Tibial nerve (tissue), 4 donors: ENCODE measurements at regions not wholly inside any gene's neighbourhood (a gene's known extent, or its start where the extent isn't known, plus 50 kb on each side); places are given as distances from the start of the nearest gene placed in this dataset.

Experiments used
- DNase-seq, 2 donors: peaks; one replicate each; pipeline ENCODE4 v3.0.0-alpha.2; 2019; ENCODE audit warnings: low spot score in 2 of 2
- H3K27ac ChIP-seq, 4 donors: fragments of 200-600 bp; sonication (generic) in 3 of 4; one replicate each; pipeline ENCODE4 v1.5.1; 2017 to 2019; ENCODE audit warnings: mild to moderate bottlenecking in 1 of 4
- H3K27me3 ChIP-seq, 2 donors: fragments of 200-600 bp; sonication (generic) in 1 of 2; one replicate each; pipeline versions ENCODE4 v1.5.1 to v1.6.0; 2017 to 2019
- H3K36me3 ChIP-seq, 3 donors: fragments of 200-600 bp; sonication (generic); one replicate each; pipeline ENCODE4 v1.5.1; 2018 to 2019
- H3K4me1 ChIP-seq, 4 donors: fragments of 200-600 bp; sonication (generic) in 3 of 4; one replicate each; pipeline ENCODE4 v1.5.1; 2017 to 2019
- H3K4me3 ChIP-seq, 4 donors: fragments of 200-600 bp; sonication (generic) in 3 of 4; one replicate each; pipeline ENCODE4 v1.5.1; 2017 to 2019; ENCODE audit warnings: mild to moderate bottlenecking in 1 of 4, moderate library complexity in 1 of 4
- H3K9me3 ChIP-seq, 4 donors: fragments of 200-600 bp; sonication (generic) in 3 of 4; one replicate each; pipeline ENCODE4 v1.5.1; 2017 to 2019
- CTCF ChIP-seq, 5 experiments: fragments of 200-600 bp in 3 of 5; fragments of 450-650 bp in 2 of 5; sonication (generic) in 3 of 5; IDR thresholded peaks; one replicate each; pipeline ENCODE4 v1.5.1; 2016 to 2019; ENCODE audit warnings: antibody characterized with exemption in 5 of 5, mild to moderate bottlenecking in 3 of 5, moderate library complexity in 2 of 5
- EP300 ChIP-seq, 2 donors: sonication (generic); formaldehyde crosslinking; IDR thresholded peaks; one replicate each; pipeline ENCODE4 v1.6.1; 2017; ENCODE audit warnings: antibody characterized with exemption in 2 of 2, mild to moderate bottlenecking in 1 of 2
- POLR2A ChIP-seq, 2 donors: fragments of 450-650 bp; IDR thresholded peaks; one replicate each; pipeline ENCODE4 v1.6.1; 2017; ENCODE audit warnings: antibody characterized with exemption in 2 of 2, mild to moderate bottlenecking in 2 of 2, moderate library complexity in 2 of 2
- WGBS, 2 donors: methylation state at CpG; one replicate each; pipeline ENCODE4 v1.1.5; 2018; 5-methylcytosine and 5-hydroxymethylcytosine counted together

GRCh38 chr13:104594806-104595205, 1528.6 kb upstream of the SLC10A2 start:
- Histone ChIP-seq H3K9me3 (no peaks in the 10 kb centered on the region), H3K4me3 (no peak overlapping the region)
- WGBS, 2 donors = 51 to 56% methylated on average over 2 of the region's 2 CpGs

GRCh38 chr13:104593693-104594092, 1527.5 kb upstream of the SLC10A2 start:
- DNase-seq = no peak
- WGBS, 2 donors = 85 to 93% methylated on average over 2 of the region's 2 CpGs
- Histone ChIP-seq H3K27ac (no peak overlapping the region), H3K27me3 (no peaks in the 10 kb centered on the region), H3K36me3 (no peaks in the 10 kb centered on the region), H3K9me3 (no peaks in the 10 kb centered on the region), H3K4me3 (no peak overlapping the region), H3K4me1 (no peaks in the 10 kb centered on the region)
- TF ChIP-seq CTCF (IDR thresholded peaks at IDR 0.05) = no peak
- no peak for TF ChIP-seq POLR2A (IDR thresholded peaks at IDR 0.05)
- no peak for TF ChIP-seq EP300 (IDR thresholded peaks at IDR 0.05)

More at GRCh38 chr13:104594806-104595205, 1528.6 kb upstream of the SLC10A2 start:
- Histone ChIP-seq H3K27ac (no peak overlapping the region), H3K27me3 (no peaks in the 10 kb centered on the region), H3K4me1 (no peaks in the 10 kb centered on the region), H3K36me3 (no peaks in the 10 kb centered on the region)
- TF ChIP-seq CTCF (IDR thresholded peaks at IDR 0.05) = no peak
- no peak for TF ChIP-seq EP300 (IDR thresholded peaks at IDR 0.05)
- TF ChIP-seq POLR2A (IDR thresholded peaks at IDR 0.05) = no peak
- no peak for DNase-seq

- no peak for TF ChIP-seq EP300 (IDR thresholded peaks at IDR 0.05)
- Histone ChIP-seq H3K4me3 (no peak overlapping the region), H3K27me3 (no peaks in the 10 kb centered on the region), H3K9me3 (no peaks in the 10 kb centered on the region), H3K27ac (no peak overlapping the region), H3K36me3 (no peaks in the 10 kb centered on the region), H3K4me1 (no peaks in the 10 kb centered on the region)
- WGBS, 2 donors = 92% methylated on average over 4 of the region's 4 CpGs
- no peak for DNase-seq
Measured at GRCh38 chr13:104593251-104593576, 1527.0 kb upstream of the SLC10A2 start.

- Histone ChIP-seq H3K9me3 (no peaks in the 10 kb centered on the region), H3K4me3 (no peak overlapping the region), H3K27ac (no peak overlapping the region), H3K4me1 (no peaks in the 10 kb centered on the region), H3K36me3 (no peaks in the 10 kb centered on the region), H3K27me3 (no peaks in the 10 kb centered on the region)
- no peak for DNase-seq
- no peak for TF ChIP-seq CTCF (IDR thresholded peaks at IDR 0.05)
- no peak for TF ChIP-seq POLR2A (IDR thresholded peaks at IDR 0.05)
- no peak for TF ChIP-seq EP300 (IDR thresholded peaks at IDR 0.05)
- 94 to 95% methylated on average over 3 of the region's 3 CpGs for WGBS, 2 donors
Measured at GRCh38 chr13:104592545-104593250, 1526.5 kb upstream of the SLC10A2 start.

GRCh38 chr13:104592127-104592526, 1525.9 kb upstream of the SLC10A2 start:
- TF ChIP-seq CTCF (IDR thresholded peaks at IDR 0.05) (no peak), POLR2A (IDR thresholded peaks at IDR 0.05) (no peak), EP300 (IDR thresholded peaks at IDR 0.05) (no peak)
- no peaks in the 10 kb centered on the region for H3K27me3 ChIP-seq
- no peaks in the 10 kb centered on the region for H3K4me1 ChIP-seq
- no peaks in the 10 kb centered on the region for H3K9me3 ChIP-seq
- no peak for DNase-seq
- H3K4me3 ChIP-seq = no peak overlapping the region
- no peaks in the 10 kb centered on the region for H3K36me3 ChIP-seq
- no peak overlapping the region for H3K27ac ChIP-seq
